GM21367 (cell line): ENCODE measurements at regions not wholly inside any gene's neighbourhood (a gene's known extent, or its start where the extent isn't known, plus 50 kb on each side); places are given as distances from the start of the nearest gene placed in this dataset.

Source experiments
- ATAC-seq: cut with Tn5 transposase; IDR thresholded peaks from one replicate; pipeline ENCODE4 v1.9.1; 2021; ENCODE audit not compliant: unreplicated experiment

DNA sequence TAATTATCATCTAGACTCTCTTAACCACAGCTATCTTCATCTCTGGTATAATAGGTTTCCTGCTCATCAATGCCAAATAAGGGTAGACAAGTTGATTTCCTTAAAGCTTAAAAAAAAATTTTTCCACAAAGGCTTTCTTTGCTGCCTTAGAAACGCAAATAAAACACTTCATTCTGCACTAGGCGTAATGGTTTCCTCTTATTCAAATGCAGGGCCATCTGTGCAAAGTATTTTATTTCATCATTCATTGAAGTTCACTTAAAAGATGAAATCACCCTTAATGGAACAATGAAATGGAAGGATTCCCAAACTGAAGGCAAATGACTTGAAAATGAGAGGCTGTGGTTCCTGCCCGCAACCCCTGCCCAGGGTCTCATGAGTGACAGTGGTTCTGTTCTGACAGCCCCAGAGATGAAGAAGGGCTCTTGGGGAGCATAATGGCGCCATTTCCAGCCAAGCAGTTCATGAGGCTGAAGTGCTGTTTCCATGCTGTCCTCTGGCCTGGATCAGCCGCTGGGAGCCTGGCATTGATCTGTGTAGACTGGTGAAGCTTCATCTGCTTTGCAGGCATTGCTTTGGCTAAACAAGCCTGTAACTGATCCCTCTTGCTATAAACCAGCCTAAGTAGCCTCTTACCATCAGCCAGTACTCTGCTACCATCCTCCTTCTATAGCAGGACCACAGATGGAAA, 276.9 kb upstream of the WWC1 start:
- no peak for ATAC-seq

DNA sequence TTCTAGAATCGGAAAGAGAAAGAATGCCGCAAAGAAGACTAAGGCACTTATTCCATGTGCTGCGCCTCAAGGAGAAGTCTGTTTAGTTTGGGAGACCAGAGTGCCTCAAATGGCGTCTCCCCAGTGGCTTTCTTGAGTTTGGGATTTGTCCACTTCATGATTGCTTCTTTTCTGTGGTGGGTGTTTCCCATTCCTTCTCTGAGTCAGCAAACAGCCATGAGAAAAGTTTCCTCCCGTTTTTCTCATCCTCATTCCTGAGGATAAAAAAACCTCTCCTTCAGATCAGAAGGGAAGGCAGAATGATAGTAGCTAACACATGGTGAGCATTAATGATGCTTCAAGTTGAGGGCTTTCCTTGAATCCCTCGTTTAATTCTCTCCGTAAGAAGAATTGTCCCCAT, 275.9 kb upstream of the WWC1 start:
- no peak for ATAC-seq

DNA sequence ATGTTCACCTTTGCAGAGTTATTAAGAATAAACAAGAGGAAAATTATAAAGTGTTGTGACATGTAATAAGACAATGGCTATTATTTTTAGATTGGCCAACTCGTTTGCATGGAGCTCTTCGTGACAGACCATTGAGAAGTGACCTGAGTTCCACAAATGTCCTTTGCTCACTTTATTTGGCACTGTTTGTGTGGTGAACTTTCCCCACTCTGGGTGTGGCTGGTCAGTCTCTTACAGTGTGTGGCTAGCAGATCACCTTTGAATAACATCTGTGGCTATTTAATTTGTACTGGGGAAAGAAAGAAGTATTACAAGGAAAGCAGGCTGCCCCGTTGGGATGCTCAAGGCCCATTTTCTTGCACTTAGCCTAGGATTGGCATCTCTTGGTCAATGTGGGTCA, 274.1 kb upstream of the WWC1 start:
- ATAC-seq = no peak

DNA sequence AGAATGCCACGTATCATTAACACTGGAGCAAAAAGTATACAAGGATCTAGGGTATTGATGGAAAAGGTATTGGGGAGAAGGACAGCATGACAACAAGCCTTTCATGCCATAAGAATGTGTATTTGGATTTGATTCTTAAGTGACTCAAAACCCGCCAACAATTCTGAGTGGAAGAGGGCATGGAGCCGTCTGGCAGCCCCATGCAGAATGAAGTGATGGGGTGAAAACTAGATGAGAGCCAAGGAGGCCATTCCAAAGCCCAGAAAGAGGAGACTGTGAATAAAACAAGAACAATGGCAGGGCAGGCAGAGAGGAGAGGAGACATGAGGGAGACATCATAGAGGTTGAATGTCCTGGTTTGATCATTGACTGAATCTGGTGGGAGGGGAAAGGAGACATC, 272.3 kb upstream of the WWC1 start:
- no peak for ATAC-seq

DNA sequence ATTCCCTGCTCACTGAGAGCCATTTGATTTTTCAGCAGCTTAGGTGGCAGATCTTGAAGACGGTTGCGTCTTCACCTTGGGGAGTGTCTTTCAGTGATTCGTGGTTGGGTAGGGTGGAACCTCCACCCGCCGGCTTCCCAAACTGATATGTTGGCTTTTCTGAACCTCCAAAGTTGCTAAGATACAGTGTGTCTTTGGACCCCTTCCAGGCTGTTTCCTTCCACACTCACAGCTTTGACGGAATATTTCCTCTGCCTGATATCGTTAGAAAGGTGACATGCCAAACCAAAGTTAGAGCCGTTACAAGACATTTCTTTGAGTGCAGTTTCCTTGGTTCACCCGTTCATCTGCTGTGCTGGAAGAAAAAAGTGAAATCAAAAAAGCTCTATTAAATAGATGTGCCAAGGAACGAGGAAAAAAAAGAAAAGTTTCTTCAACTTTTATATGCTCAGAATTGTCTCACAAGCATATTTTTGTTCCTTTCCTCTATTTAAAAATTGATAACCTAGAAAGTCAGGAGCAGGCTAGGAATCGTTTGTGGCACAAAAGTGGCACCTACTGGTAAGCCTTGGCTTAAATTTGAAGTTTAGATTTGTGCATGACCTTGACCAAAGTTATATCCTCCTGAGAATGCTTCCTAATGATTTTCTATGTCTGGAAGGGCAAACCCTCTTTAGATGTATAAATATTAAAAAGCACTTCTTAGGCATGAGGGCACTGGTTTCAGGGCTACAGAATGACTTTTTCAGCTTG, 270.7 kb upstream of the WWC1 start:
- no peak for ATAC-seq

DNA sequence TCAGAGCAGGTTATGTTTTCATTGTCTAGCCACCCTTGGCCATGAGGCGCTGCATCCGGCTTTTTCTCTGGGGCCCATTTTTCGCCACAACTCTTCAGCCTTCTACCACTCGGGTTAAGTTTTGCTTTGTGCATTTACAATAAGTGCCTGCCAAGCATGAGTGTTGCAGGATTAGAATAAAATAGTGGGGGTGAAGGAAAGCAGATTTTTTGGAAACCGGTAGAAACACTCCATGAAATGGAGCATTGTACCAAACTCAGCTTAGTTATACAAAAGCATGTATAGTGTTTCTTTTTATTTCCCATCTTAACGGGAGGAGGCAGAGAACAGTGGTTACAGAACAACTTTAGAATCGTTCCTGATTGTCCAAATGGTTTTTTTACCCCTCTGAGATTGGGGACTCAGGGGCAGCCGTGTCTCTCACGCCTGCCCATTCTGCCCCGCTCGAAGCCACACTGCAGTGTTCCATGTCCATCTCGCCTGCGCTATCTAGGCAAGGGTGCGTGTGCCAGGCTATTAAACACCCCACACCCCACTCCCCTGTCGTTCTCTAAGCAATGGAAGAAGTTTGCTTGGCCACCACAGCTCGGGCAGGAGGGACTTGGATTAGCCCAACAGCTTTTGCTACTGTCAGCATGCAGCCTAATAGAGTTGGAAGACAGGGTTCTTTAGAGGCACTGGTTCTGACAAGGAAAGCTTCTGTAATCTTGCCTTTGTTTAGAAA, 268.8 kb upstream of the WWC1 start:
- ATAC-seq = no peak

DNA sequence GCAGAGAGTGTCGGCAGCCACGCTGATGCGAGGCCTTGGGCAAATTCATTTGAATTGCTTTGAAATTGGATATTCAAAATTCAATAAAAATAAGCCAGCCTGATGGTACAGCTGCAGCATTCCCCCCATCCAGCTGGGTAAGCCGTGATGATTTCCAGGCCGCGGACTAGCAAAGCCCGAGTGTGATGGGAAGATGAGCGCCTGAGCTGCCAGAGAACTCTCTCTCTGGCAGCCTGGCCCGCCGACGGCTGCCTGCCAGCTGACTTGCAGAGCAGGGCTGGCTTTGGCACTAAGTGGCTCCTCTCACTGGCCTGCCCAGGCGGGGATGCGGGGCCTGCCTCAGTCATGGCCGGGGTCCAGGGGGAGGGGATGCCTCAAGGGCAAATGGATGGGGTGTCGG, 268.3 kb upstream of the WWC1 start:
- ATAC-seq = no peak

DNA sequence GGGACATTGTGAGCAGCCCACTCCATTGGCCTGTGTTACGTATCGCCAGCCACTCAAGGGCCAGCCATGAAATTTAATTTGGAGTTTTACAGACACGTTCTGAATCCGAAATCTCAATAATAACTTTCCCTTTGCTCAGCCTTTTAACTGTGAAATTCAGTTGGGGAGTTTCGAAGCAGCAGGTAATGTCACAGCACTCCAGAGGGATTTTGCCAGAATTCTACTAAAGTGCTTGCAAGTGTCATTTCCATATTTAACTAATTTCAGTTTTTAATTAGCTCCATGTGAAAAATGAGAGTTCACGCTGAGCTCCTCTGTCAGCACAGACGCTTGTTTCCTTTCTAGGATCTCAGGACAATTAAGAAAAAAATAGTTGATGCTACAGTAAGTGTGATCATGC, 267.1 kb upstream of the WWC1 start:
- no peak for ATAC-seq

DNA sequence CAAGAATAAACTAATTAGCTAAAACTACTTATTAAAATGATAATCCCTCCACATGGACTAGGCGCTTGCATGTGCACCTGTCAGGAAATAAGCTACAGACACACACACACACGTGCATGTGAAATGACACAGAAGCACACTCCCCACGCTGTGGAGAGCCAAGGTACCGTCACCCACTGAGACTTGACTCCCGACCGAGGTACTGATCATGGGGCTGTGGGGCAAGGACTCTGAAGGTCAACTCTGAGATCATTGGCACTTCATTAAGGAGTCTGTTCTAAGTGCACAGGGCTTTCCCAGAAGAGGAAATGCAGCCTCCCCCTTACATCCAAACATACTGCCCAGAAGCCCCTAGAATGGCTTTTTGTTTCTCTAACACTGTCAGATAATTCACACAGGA, 264.4 kb upstream of the WWC1 start:
- no peak for ATAC-seq

DNA sequence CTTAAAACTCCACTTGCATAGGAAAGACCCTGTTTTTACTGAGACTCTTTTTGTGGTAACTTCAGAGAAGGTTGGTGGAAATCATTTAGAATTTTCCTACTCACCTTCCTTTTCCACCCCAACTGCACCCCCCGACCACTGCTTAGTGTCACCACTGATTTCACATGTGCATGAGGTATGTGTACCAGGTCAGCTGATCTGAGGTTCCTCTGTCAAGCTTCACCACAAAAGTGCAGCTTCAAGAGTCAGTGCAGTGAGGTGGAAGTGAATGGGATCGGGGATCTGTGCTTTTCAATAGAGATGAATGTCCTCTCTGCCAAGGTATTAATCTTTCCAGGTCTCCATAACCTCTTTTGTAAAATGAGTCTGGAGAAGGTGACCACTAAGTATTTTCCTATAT, 260.5 kb upstream of the WWC1 start:
- ATAC-seq = no peak

DNA sequence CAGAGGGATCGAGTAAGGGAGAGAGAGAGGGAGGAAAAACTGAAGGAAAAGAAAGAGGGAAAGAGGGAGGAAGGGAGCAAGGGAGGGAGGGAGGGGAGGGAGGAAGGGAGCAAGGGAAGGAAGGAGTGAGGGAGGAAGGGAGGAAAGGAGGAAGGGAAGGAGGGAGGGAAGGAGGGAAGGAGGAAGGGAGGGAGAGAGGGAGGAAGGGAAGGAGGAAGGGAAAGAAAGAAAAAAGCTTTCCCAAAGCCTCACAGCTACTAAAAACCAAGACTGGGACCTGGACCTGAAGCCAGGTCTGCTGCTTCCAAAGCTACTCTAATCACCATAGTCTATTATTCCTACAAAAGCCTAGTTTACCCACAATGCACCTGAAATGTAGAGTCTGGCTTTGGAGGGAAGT, 259.8 kb upstream of the WWC1 start:
- ATAC-seq = no peak

DNA sequence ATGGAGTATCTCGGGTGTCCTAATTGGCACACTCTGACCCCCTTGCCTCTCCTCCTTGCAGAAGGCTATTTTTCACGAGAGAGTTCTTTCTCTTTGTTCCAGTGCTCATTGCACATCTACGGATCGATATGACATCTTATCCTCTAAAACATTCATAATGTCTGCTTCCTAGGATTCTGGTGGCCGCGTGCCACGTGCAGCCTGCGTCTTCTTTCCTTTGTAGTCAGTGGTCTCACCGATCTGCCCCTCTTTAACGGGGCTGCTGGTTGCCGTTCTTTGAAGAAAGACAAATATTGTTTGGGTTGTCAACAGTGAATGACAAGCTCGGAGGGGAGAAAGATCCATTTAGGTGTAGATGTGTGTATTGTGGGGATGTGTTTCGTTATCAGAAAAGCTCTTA, 252.4 kb upstream of the WWC1 start:
- ATAC-seq = no peak

DNA sequence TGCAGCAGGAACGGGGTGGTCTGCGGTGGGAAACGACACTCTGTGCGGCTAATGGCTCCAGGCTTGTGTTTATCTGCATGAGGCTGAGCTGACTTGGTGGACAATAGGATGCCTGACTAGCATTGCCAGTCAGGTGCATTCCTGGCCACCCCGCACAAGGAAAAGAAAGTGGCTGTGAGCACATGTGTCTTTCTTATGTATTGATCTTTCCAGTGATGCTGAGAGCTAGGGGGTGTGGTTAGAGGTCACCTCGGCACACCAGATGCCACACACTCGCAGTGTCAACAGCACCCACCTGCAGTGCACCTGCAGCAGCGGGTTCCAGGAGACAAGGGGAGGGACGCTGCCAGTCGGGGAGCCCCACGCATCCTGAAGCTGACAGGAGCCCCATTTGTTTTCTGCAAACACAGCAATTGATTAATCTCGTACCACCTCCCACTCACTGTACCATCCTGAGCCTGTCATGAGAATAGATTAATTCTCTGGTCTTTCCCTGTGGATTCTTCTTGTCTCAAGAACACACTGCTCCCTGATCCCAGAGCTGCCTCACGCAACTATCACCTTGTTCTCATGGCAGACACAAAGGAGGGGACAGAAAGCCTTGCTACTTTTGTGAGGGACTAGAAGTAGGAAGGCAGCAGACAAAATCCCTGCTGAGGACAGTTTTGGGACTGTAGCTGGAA, 251.7 kb upstream of the WWC1 start:
- no peak for ATAC-seq

DNA sequence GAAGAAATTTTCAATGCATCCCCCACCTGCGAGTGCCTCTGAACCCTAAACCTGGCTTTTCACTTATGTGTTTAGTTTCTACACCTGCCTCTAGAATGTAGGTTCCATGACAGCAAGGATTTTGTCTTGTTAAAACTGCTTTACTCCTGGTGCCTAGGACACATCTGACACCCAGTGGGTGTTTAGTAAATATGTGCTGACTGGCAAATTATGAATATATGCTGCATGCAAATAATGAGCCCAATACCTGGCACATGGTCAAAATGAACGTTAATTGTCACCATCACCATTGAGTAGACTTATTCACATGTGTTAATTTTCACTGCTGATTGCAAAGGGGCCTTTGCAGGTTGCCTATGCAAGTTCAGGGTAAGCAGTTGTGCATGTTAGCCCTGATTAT, 249.9 kb upstream of the WWC1 start:
- no peak for ATAC-seq

DNA sequence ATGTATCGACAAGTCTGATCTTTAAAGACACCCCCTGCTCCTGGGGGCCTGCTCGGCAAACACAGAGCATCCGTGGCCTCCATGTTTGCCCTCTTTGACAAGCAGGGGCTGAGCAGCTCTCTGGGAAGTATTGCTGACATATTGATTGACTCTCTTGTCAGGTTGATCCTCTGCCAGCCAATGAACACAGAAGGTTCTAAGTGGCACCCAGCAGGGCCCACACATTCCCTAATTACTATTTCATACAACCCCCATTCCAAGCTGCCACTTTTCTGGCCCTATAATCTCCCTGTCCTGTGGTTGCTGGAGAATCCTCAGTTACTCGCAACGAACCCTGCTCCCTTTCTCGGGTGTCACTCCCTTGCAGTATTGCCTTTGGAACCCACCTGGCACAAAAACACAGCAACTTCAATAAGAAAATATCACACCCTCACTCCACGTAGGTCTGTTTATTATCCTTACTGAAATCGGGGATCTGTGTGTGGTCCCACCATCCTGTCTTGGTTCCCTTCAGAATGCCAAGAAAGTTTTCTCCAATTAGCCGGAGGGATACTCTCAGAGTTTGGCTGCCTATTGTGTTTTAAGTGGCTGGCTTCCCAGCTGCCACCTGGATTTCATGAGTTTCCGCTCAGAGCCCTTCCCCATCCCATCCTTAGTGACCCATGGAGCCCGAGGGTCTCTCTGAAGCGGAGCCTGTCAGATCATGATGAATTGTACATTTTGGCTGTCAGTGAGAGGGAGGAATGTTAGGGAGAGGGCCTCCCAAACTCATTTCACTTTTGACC, 249.0 kb upstream of the WWC1 start:
- no peak for ATAC-seq

DNA sequence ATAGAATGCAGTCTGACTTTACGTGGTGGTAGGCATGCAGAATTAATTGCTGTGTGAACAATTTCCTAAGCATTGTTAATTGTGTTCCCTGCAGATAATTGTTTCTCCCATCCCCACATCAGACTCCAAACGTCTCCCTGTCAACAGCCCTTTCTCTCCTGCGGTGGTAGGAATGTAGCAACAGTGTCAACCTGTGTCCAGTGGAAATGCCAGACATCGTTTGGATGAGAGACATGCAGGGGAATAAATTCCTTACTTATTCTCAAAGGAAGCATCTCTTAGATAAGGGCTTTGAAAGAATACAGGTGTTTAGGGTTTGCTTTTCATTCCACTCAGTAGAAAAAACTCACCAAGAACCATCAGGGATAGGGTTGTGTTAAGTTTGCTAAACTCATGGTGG, 245.3 kb upstream of the WWC1 start:
- no peak for ATAC-seq

DNA sequence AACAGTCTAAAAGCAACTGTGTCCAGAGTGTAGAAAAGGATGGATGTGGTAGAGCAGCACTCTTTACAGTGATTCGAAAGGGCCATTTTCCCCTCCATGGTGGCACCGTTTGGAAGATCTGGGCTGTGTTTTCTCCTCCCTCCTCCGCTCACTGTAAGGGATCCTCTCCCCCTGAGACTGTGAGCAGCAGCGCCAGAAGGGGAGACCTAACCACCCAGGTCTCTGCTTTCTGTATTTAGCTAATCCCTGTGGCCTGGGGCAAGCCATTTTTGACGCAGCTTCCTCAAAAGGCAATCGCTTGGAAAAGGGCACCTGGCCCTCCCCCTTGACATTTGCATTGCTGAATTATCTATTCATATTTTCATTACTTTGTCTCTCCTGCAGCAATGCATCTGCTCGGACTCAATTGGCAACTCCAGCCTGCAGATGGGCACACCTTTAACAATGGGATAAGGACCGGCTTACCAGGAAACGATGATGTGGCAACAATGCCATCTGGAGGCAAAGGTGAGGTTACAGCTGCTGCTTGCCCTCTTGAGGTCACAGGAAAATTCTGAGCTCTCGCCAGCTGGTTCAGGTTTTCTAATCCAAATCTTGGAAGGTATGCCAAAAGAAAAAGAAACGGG, 244.3 kb upstream of the WWC1 start:
- no peak for ATAC-seq

DNA sequence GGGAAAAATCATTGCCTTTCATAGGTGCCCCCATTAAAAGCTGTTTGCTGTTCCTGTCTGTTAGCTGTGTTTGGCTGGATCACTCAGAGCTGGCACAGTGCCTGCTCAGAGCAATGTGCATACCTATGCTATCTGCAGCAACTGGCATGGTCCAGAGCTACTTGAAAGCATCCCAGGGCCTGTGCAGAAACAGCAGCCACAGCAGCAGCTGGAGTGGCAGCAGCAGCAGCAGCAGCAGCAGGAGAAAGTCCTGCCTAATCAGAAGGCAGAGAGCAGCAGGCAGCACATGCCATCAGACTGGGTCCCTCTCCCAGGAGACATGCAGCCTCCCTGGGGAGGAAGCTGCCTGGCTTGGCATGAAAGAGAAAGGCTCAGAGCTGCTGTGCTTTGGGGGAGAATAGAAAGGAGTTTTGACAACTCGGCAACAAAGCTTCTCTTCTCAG, 243.8 kb upstream of the WWC1 start:
- no peak for ATAC-seq

DNA sequence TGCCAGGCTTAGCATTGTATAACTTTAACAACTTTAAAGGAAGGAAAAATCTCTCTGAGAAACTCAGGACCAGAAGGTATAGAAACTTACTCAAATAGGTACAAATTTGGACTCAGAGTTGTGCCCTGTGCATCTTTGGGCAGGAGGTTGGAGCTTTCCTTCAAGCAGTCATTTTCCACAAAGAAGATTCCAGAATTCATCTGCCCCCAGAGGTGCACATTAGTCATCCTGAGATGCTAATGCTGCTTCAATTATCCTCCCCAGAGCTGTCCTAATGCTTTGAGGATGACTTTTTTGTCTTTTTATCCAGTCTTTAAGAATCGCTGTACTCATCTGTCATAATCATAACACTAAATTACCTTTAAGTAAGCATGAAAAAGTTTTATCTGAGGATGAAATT, 243.0 kb upstream of the WWC1 start:
- no peak for ATAC-seq

DNA sequence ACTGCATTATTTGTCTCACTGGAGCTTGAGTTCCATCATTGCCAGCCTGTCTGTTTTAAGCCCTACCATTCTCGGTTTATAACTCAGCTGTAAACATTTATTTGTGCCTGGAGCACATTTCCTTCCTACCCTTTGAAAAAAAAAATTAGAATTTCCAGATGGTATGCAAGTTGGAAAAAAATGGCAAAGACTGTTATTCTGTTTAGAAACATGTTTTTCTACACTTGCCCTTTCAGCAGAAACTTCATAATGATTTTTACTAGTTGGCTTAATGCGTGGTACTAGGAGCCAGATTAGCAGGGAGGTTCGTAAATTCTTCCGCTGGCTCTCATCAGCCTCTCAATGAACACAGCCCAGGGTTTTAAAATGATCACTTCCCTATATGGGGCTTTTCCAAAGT, 238.8 kb upstream of the WWC1 start:
- ATAC-seq = no peak
